Stimulated activated CD4-positive, alpha-beta T cell treated with anti-CD3 and anti-CD28 coated beads, Interleukin-1b, Interleukin-23, amount 100 ng/mL, for 24 hours (primary cell): ENCODE measurements at regions not wholly inside any gene's neighbourhood (a gene's known extent, or its start where the extent isn't known, plus 50 kb on each side); places are given as distances from the start of the nearest gene placed in this dataset.

ENCODE experiments used
- DNase-seq, 4 experiments: peaks; one replicate each; pipeline ENCODE4 v3.0.0-alpha.2; 2020; ENCODE audit warnings: low read depth in 4 of 4, low spot score in 1 of 4

GRCh38 chr3:105304487-105304886 lies 62.2 kb upstream of the ALCAM start:
- DNase-seq, result no peak

- DNase-seq, result no peak
These were observed 51.6 kb upstream of the ALCAM start for GRCh38 chr3:105315144-105315543.

- no peak for DNase-seq
These were observed 50.9 kb upstream of the ALCAM start for GRCh38 chr3:105315815-105316214.

- no peak for DNase-seq
These were observed 50.4 kb upstream of the ALCAM start for GRCh38 chr3:105316331-105316730.
